Fibroblast of skin of abdomen (primary cell): ENCODE measurements at regions not wholly inside any gene's neighbourhood (a gene's known extent, or its start where the extent isn't known, plus 50 kb on each side); places are given as distances from the start of the nearest gene placed in this dataset.
"Not testable (repeated sequence)": the region's sequence is repeated elsewhere in the genome, so short reads cannot be mapped to it uniquely, and the experiment has no call there.

Source experiments
- DNase-seq: peaks from one replicate; pipeline ENCODE4 v3.0.0-alpha.2; 2013

DNA sequence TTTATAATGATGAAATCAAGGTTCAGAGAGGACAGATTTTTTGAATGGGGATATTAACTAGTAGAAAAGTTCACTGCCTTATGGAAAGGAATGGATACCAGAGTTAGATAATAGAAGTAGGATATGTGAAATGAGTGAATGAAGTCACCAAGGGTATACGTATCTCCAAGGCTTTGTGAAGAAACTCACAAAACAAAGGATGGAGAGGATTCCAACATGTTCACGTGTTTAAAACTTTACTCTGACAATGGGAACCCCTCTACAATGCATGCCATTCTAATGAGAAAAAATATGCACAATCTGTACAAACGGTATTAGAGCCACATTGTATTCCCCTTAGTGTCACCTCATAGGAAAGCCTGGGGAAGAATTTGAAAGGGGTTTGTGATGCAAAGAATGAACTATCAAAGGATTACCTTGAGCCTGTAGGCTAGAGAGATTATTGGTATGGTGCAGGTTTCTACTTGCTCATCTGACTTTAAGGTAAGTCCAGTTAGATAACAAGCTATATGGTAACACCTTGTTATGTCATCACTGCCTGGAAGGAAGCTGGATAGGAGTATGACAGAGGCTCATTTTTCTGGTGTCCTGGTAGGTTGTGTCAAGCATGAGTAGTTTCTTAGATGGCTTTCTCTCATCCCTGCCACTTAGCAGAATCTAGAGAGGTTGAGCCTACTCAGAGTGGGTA lies 250.3 kb upstream of the SEMA6A start:
- DNase-seq, result no peak

DNA sequence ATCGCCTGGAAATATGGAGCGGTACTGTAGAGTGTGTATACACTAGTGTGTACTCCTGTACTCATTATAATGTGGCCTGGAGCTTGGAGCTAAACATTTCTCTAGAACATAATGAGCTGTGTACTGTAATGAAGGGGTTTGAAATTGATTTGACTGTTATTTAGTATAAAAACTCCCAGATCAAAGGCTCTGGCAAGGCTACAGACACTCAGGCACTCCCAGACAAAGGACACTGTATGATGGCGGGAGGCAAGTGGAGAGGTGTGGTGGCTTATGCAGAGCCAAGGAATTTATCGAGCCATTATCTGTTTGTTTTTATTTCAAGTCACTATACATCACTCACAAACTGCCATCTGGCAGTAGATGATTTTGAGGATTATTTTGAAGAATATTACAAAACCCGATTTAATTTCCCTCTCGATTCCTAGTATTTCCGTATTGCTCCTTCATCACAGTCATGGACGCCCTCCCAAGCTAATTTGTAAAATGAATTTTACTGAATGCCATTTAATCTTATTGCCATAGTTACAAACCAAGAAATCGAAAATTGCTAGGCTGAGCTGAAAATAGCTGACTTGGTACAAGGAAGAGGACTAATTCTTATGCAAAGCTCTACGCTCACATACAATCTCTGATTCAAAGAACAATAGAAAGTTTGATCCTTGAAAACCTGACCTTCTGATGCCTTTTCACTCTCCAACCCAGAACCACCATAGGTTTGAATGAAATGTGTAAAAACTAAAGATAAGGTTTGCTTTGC lies 240.2 kb upstream of the SEMA6A start:
- no peak for DNase-seq

DNA sequence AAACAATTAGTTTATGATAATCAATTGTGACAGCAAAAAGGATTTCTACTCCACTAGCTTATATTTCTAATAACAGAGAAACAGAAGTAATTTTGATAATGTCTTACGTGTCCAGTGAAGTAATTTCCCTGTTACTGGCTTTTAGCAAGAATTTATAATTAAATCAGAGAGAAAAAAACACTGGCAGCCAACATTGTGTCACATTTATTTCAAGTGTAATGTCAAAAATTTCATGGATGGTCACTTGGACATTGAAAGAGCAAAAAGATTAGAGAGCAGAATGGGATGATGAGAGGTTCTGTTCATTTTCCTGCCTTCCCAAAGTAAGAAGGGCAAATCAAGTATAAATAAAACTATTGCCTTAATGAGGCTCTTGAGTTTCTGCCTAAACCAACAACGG lies 239.3 kb upstream of the SEMA6A start:
- DNase-seq, result no peak

DNA sequence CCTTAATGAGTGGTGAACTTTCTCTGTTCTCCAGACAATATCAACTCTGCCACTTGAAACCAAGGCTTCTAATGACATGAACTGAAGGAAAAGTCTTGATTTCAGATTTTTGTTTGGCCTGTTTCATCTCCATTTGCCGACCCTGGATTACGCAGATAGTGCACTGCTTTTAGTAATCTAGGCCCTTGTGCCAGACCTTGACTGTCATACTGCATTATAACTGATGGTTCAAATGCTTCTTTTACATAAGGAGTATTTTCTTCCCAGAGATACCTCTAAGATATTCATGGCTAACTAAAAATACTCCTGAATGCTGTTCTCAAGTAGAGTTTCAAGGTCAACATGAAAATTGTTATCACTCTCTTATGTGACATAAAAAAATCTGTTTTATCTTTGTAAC lies 238.7 kb upstream of the SEMA6A start:
- no peak for DNase-seq

DNA sequence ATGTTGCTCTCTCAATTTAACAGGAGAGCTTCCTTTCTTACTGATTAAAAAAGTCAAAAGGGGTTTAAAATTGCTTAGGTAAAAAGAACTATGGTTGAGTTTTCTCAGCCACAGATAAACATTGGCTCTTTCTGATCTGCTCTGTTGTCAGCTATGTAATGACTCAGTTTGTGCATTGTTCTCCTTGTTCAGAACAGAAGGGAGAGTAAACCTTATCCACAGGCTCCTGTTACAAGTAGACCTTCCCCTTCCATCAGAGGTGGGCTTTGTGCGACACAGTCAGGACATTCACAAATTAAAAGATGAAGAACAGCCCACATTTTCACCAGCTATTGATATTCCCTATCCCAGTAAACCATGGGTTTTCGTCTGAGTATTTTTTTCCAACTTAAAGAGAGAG lies 236.3 kb upstream of the SEMA6A start:
- no peak for DNase-seq

DNA sequence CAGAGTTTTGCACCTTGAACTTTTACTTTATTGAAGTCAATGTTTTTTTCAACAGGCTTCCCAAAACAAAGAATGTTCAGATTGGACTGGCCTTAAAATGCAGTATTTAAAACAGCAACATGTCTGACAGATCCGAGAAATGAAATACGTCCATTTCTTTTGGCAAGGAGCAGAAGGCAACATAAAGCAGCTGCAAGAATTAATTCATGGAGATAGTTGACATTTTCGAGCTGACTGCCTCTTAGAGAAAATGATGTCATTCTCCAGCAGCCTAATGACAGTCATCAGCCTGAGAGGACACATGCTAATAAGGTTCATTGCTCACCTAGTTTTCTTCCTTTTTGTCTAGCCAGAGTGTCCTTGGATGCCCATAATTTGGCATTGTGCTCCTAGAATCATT lies 232.2 kb upstream of the SEMA6A start:
- no peak for DNase-seq

DNA sequence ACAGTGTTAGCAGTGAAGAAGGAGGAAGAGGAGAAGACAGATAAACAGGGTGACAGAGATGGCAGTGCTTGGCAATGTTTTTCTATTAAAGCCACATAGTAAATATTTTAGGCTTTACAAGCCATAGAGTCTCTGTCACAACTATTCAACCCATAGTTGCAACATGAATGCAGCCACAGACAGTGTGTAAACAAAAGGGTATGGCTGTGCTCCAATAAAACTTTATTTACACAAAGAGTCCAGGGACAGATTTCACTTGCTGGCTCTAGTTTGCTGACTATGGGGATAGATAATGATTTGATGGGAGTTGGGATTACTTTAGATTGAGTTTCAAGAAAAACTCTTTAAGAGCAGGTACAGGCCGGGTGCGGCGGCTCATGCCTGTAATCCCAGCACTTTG lies 224.8 kb upstream of the SEMA6A start:
- no peak for DNase-seq

DNA sequence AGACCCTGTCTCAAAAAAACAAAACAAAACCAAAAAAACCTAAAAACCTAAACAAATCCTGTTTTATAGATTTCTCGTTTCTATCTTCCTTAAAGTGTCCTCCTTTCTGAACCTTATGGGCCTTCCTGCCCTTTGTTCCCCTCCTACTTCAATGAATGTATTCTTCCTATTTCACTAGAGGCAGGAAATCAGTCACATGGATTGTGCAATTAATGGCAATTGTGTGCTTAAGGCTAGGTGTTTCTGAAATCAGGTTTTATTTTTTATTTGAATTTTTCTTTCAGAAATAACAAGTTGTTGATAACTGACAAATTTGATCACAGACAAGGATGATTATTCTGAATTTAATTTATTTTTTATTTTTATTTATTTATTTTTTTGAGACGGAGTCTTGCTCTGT lies 220.6 kb upstream of the SEMA6A start:
- DNase-seq, result no peak

DNA sequence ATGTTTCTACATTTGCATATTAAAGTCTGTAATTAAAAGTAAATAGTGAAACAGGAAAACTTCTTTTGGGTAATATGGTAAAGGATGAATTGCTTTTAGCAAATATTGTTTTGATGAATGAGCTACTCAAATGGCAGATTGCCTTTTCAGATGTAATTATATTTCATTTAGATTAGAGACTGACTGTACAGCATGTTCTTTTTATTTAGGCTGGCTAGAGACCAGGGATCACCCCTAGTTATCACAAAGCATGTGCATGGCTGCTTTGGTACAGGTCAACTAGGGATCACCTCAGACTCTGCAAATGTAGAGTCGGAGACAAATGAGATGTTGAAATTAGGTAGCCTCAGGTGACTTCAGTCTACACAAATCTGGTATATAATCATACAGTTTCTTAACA lies 214.9 kb upstream of the SEMA6A start:
- no peak for DNase-seq

DNA sequence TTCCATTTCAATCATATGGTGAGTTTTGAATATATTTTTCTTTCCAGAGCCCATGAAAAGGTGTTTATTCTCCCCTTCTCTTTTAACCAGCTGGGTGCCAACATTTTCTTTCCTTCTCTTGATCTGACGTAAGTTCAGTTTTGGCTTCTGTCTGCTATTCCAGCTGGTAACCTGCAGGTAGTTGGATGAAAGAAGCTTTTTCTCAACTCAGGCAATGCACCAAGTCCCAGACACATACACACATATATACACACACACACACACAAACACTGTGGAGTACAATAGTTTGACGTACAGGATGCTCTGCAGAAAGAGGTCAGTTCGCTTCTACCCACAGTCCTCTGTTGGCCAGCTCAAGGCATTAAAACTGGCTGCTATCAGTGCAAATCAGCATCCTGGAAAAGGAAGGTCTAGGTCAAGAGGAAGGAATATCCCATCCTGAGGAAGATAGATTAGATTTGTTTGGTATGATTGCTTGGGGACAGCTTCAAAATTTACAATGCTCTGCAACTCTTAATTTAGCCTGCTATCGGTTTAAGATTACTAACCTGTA lies 214.3 kb upstream of the SEMA6A start:
- no peak for DNase-seq

DNA sequence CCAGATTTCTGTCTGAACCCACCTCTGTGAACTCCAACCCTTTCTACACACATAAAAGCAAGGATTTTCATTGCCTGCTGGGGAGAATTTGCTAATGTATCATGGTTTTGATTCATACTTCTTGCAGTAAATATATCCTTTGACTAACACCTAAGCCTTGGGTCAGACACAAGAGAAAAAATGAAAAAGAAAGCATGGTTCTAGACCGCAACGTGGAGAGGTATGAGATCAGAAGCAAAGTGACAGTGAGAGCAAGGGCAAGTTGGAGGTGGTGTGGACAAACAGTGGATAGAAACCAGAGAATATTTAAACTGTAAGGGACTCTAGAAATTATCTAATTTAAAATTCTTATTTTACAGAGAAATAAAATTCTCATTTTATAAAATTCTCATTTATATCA lies 212.9 kb upstream of the SEMA6A start:
- no peak for DNase-seq

DNA sequence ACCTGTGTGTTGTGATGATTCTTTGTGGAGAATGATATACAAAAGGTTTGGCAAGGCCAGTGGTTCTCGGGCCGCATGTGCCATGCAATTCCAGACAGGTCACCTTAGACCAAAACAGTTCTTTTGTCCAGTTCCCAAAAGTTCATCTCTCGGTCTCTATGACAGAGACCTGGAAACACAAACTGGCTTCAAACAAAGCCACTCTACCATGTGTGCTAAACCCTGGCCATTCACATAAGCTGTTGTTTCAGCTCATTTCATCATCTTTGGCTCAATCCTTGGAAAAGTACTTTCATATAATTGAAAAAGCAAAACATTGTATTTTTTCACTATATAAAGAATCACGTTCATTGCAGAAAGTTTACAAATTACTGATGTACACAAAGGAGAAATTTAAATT lies 210.5 kb upstream of the SEMA6A start:
- DNase-seq, result no peak

DNA sequence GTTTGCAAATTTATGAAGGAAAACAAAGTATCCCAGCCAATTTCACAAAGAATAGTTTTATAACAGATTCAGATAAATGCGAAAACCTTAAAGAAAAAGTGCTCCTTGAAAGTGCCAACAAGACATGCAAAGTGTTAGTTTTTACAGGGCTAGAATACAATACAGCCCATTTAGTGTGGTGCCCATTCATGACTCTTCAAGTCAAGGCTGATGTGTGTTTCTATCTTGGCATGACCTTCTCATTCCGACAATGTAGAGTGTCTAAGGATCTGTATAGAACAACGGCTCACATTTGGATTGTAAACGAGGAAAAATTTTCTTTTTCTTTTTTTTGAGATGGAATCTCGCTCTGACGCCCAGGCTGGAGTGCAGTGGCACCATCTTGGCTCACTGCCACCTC lies 205.2 kb upstream of the SEMA6A start:
- no peak for DNase-seq

DNA sequence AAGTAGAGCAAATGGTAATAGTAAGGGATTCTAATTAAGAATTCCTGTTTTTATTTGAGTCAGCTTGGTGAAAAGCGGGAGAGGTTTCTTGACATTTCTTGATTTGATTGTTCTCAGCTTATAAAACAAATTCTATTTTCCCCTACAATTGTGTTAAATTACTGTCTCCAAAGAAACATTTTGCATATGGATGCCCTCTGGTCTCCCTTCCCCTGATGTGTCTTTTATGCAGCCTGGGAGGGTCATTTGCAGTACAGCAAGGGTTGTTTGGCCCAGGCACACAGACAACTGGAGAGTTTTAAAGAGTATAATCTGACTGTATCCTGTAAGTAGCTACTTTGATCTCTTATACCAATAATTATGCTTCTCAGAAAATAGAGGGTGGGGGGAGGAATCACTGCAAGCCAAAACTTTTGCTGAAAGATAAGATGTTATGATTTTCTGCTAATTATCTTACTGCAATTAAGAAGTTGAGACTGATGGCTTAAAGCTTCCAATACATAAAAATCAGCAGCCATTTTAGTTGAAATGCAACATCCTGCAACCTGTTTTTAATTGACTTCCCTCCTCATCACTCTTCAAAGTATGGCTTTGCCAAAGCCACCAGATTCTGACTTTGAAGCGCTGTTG lies 204.1 kb upstream of the SEMA6A start:
- DNase-seq, result no peak

DNA sequence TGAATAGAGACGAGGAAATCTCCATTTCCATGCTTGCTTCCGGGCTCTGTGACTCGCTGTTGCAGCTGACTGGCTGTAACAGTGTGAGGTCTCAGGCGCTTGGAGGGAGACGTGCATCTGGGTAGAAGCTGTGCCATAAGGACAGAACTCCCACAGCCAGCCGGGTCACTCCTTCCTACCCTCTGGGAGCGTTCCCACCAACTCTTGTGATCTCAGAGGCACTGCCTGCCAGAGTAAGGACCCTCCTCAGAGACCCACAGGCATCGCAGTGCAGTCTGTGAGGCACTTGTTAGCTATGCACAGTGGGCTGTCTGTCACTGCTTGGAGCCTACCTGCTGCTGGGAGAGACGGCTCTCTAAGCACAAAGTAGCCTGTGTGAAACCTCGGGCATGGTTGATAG lies 203.4 kb upstream of the SEMA6A start:
- DNase-seq, result no peak

DNA sequence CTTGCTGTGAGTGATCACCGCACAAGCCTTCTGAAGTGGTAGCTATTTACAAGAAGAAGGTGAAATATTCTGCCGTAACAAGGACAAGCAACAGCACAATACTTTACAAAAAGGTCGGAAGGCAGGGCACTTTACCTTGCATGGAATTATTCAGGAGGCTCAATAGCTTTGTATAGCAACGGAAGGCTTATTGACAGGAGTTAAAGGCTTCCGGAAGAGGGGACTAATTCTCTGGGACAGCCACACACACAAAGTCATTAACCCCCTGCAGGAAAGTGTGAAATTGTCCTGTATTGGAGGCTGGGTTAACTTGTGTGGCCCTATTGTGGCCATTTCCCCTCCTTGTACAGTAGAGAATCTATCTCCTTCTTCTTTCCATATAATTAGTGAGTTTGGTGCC lies 199.3 kb upstream of the SEMA6A start:
- DNase-seq, result no peak

DNA sequence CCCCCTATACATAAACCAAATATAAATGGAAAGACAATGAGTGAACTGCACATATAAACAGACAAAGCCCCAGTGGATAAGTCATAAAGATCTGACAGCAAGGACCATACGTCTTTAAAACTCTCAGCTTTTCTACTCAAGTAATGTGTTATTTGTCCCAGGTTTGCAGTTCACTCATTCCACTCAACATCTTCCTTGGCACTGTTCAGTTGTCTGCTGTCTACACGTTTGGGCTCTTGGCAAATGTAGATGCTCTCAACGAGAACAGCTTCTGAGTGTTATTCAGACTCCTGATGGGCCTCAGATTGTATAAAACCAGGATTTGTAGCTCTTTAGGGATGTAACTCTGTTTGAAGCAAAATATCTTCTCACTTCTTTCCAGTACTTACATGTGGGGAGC lies 198.2 kb upstream of the SEMA6A start:
- no peak for DNase-seq

DNA sequence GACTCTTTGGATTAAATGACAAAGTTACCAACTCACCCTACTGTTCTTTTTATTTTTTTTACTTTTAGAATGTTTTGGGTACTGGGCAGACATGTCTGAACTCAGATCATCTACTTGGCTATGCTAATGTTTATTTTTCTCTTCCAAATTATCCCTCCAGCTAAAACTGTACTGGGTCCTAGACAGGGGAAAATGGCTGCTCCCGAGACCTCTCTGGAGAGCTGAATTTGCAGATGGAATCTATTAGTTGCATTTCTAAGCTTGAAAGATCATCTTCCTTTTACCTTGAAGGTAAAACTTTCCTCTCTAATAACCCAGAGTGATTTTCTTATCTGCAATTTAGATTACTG lies 197.5 kb upstream of the SEMA6A start:
- no peak for DNase-seq

DNA sequence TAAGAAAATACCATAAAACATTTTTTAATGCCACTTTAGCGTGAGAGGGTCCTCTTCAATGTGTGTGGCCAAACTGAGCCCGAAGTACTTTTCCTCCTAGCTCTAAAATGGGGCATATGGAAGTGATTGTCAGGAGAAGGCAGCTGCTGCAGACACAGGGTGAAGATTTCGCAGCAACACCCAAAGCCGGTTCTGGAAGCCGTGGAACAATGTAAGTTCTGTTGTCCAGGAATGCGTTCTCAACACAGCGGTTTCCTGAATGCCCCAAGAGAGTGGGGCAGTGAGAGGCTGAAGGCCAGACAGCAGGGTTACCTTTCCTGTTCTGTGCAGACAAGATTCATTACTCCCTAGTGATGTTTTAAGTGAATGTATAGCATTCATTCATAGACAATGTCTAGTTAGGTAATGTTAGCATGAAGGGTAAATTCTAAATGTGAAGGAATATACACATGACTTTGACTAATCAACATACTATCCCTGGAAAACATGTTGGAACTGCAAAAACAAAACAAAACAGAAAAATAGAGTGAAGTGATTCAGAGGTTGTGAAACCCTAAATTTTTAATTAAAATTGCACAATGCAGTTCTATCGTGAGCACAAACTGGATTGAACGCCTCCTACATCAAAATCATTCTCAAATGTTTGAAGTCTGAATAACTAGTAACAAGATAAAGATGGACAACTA lies 197.0 kb upstream of the SEMA6A start:
- peak; percentile 46 for DNase-seq

DNA sequence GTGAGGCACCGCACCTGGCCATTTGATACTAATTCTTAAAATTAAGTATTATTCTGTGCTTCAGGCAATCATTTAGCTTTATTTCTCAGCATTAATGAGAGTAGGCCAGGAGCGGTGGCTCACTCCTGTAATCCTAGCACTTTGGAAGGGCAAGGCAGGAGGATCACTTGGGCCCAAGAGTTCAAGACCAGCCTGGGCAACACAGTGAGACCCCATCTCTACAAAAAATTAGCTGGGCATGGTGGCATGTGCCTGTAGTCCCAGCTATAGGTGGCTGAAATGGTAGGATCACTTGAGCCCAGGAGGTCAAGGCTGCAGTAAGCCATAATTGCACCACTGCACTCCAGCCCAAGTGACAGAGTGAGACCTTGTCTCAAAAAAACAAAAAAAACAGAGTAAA lies 195.3 kb upstream of the SEMA6A start:
- DNase-seq, result not testable (repeated sequence)

DNA sequence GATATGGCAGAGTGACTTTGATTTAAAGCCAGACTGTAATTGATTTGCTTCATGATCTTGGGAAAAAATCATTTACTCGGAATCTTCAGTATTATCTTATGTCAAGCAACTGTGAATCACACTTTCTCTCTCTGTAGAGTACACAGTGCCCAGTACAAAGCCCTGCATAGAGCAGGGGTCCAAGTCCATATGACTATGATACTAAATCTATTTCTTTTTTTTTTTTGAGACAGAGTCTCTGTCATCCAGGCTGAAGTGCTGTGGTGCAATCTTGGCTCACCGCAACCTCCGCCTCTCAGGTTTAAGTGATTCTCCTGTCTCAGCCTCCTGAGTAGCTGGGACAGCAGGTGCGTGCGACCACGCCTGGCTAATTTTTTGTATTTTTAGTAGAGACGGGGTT lies 194.8 kb upstream of the SEMA6A start:
- DNase-seq, result no peak

DNA sequence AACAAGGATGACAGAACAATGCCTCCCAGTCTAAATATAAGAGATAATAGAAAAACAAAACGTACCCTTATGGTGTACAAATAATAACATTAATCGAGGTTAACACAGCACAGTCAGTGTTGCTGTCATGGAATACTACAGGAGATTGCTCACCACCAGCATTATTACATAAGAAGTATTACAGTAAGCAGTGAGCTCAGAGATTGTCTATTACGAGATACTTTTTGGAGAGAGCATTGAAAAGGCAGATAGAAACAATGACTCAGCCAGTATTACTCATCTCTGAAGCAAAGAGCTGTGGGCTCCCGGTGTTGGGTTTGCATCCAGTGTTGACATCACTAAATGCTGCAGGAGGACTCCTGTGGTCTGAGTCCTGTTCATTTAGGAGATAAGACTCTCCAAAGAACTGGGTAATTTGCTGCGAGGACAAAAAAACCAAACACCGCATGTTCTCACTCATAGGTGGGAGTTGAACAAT lies 191.9 kb upstream of the SEMA6A start:
- DNase-seq, result peak; percentile 80

DNA sequence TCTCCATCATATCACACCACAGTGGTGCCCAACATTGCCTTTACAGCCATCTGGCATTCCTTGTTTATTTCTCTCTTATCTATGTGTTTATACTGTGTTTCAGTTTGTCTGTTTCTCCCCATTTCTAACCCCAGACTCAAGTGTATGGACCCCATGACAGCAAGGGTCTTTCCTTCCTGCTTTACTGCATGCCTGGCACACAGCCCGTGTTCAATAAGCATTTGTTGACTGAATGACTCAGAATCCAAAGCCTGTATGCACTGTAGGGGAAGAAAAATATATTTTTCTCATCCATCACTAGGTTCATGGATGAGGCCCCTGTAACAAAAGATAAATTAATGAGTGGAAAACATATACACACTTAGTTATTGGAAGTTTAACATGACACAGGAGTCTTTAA lies 190.8 kb upstream of the SEMA6A start:
- no peak for DNase-seq
